ENCODE measurements at regions not wholly inside any gene's neighbourhood (a gene's known extent, or its start where the extent isn't known, plus 50 kb on each side); places are given as distances from the start of the nearest gene placed in this dataset.

- H3K27me3 ChIP-seq (replicated peaks): no peaks in the 10 kb centered on the region
- in situ Hi-C loops (cut with HindIII; ENCODE audit: low pct_ligation_motif_present, low sequenced_read_pairs): no loop called here
- H3K36me3 ChIP-seq (replicated peaks): no peaks in the 10 kb centered on the region
- H3K4me3 ChIP-seq (ENCODE audit: low read depth, low read length): no peak overlapping the region
- H3K27ac ChIP-seq: no peak overlapping the region
- TF ChIP-seq, protein P1, sequence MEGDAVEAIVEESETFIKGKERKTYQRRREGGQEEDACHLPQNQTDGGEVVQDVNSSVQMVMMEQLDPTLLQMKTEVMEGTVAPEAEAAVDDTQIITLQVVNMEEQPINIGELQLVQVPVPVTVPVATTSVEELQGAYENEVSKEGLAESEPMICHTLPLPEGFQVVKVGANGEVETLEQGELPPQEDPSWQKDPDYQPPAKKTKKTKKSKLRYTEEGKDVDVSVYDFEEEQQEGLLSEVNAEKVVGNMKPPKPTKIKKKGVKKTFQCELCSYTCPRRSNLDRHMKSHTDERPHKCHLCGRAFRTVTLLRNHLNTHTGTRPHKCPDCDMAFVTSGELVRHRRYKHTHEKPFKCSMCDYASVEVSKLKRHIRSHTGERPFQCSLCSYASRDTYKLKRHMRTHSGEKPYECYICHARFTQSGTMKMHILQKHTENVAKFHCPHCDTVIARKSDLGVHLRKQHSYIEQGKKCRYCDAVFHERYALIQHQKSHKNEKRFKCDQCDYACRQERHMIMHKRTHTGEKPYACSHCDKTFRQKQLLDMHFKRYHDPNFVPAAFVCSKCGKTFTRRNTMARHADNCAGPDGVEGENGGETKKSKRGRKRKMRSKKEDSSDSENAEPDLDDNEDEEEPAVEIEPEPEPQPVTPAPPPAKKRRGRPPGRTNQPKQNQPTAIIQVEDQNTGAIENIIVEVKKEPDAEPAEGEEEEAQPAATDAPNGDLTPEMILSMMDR (IDR thresholded peaks at IDR 0.05; ENCODE audit: low read depth, low read length, missing control alignments): no peak
- DNase-seq: no peak
Observed at GRCh38 chrX:25156832-25157231, 141.1 kb upstream of the ARX start.

DNA sequence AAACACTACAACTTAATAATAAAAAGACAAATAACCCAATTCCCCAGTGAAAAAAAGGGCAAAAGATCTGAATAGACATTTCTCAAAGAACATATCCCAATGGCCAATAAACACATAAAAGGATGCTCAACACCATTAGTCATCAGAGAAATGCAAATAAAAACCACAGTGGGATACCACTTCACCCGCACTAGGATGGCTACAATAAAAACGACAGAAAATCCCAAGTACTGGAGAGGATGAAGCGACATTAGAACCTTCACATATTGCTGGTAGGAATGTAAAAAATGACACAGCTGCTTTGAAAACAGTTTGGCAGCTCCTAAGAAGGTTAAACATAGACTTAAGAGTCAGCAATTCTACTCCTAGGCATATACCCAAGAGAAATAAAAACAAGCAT is 140.6 kb upstream of the ARX start:
- in situ Hi-C loops (cut with HindIII; ENCODE audit: low pct_ligation_motif_present, low sequenced_read_pairs): no loop called here
- Histone ChIP-seq H3K36me3 (replicated peaks) (no peaks in the 10 kb centered on the region), H3K27ac (no peak overlapping the region), H3K27me3 (replicated peaks) (no peaks in the 10 kb centered on the region), H3K4me3 (ENCODE audit: low read depth, low read length) (no peak overlapping the region)
- TF ChIP-seq, protein P1 (IDR thresholded peaks at IDR 0.05; ENCODE audit: low read depth, low read length, missing control alignments): no peak
- peak; percentile 16 for DNase-seq

GRCh38 chrX:25154168-25154567 is 138.4 kb upstream of the ARX start:
- in situ Hi-C loops (cut with HindIII; ENCODE audit: low pct_ligation_motif_present, low sequenced_read_pairs): no loop called here
- H3K36me3 ChIP-seq (replicated peaks): no peaks in the 10 kb centered on the region
- TF ChIP-seq, protein P1 (IDR thresholded peaks at IDR 0.05; ENCODE audit: low read depth, low read length, missing control alignments): no peak
- no peak for DNase-seq
- H3K27me3 ChIP-seq (replicated peaks): no peaks in the 10 kb centered on the region
- no peak overlapping the region for H3K4me3 ChIP-seq (ENCODE audit: low read depth, low read length)
- no peak overlapping the region for H3K27ac ChIP-seq

DNA sequence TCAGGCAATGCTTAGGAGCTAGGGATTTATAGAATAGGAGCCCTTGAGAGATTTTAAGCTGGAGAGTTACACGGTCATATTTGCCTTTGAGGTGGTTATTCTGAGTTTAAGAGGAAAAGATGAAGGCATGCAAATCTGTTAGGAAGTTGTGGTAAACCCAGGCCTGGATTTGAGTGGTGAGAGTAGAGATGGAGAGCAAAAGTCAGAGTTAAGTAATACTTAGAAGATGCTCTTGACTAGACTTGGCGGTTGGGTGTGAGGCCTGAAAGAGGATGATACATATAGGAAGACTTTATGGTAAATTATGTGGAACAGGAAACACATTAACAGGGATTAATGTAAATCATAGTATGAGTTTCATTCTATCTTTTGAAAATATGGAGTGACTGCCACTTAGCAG is 136.0 kb upstream of the ARX start:
- TF ChIP-seq, protein P1 (IDR thresholded peaks at IDR 0.05; ENCODE audit: low read depth, low read length, missing control alignments): no peak
- no peak for DNase-seq
- no peak overlapping the region for H3K4me3 ChIP-seq (ENCODE audit: low read depth, low read length)
- no peak overlapping the region for H3K27ac ChIP-seq
- no peaks in the 10 kb centered on the region for H3K36me3 ChIP-seq (replicated peaks)
- no peaks in the 10 kb centered on the region for H3K27me3 ChIP-seq (replicated peaks)
- in situ Hi-C loops (cut with HindIII; ENCODE audit: low pct_ligation_motif_present, low sequenced_read_pairs): no loop called here

DNA sequence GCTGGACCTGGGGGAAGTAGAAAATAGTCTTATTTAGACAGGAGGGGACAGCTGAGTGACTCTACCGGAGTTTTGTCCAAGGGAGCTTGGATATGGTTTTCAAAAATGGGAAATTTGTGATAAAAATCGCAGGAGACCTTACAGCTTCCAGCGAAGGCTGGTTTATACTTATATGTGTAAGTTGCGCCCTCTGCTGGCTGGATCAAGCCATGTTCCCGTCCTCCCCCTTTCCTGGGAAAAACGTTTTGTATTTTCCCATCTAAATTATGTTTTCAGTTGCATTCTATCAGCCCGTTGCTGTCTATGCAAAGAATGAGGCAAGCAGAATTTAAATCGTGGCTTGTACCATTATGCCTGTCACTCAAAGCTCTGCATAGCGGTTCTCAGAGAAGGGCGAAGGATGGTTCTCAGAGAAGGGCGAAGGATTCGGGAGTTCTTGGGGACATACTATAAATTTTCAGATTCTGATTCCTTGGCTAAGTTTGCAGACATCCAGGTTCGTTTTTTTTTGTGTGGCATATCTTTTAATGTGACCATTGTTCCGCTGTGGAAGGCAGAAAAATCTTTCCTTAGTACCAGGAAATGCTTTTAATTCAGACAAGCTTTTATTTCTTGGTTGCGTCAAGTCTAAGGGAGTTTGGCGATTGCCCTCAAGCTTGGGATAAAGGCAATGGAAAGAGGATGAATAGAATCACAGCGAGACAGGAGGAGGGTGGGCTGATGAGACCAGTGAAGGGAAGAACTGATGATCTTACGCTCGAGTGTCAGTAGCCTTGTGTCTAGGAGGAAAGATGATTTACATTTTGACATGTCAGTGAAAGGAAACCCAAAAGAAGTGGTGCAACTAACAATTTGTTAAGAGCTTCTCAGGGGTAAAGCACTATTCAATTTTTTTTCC is 128.5 kb upstream of the ARX start:
- H3K27ac ChIP-seq: no peak overlapping the region
- in situ Hi-C loops (cut with HindIII; ENCODE audit: low pct_ligation_motif_present, low sequenced_read_pairs): no loop called here
- no peaks in the 10 kb centered on the region for H3K36me3 ChIP-seq (replicated peaks)
- TF ChIP-seq, protein P1 (IDR thresholded peaks at IDR 0.05; ENCODE audit: low read depth, low read length, missing control alignments): peak; percentile 79
- H3K27me3 ChIP-seq (replicated peaks): no peaks in the 10 kb centered on the region
- H3K4me3 ChIP-seq (ENCODE audit: low read depth, low read length): peak overlapping the region; percentile 21
- DNase-seq: peak; percentile 49

Measured in brain microvascular endothelial cell (primary cell).